IPS-18a (cell line): ENCODE measurements at regions not wholly inside any gene's neighbourhood (a gene's known extent, or its start where the extent isn't known, plus 50 kb on each side); places are given as distances from the start of the nearest gene placed in this dataset.

Experiments
- H3K27ac ChIP-seq: one replicate; pipeline ENCODE4 v1.5.1; 2013; ENCODE audit warnings: low read length
- H3K27me3 ChIP-seq: one replicate; pipeline ENCODE4 v1.6.1; 2013; ENCODE audit warnings: mild to moderate bottlenecking, low read length; ENCODE audit not compliant: control insufficient read depth, insufficient read depth
- H3K36me3 ChIP-seq: one replicate; pipeline ENCODE4 v1.6.1; 2013; ENCODE audit warnings: low read depth, low read length; ENCODE audit not compliant: control insufficient read depth
- H3K4me1 ChIP-seq: one replicate; pipeline ENCODE4 v1.6.1; 2013; ENCODE audit warnings: low read depth, low read length; ENCODE audit not compliant: control insufficient read depth
- H3K4me3 ChIP-seq: one replicate; pipeline ENCODE4 v1.5.1; 2013; ENCODE audit warnings: low read length
- H3K9ac ChIP-seq: one replicate; pipeline ENCODE4 v1.6.1; 2013; ENCODE audit warnings: mild to moderate bottlenecking, low read length, moderate library complexity
- H3K9me3 ChIP-seq: one replicate; pipeline ENCODE4 v1.6.1; 2013; ENCODE audit warnings: low read depth, low read length; ENCODE audit not compliant: control insufficient read depth

GRCh38 chr2:12856934-12857601, 140.3 kb downstream of the TRIB2 start:
- Histone ChIP-seq H3K9ac (no peak overlapping the region), H3K4me3 (no peak overlapping the region), H3K27me3 (no peaks in the 10 kb centered on the region), H3K4me1 (no peaks in the 10 kb centered on the region), H3K9me3 (no peaks in the 10 kb centered on the region), H3K36me3 (no peaks in the 10 kb centered on the region), H3K27ac (no peak overlapping the region)

DNA sequence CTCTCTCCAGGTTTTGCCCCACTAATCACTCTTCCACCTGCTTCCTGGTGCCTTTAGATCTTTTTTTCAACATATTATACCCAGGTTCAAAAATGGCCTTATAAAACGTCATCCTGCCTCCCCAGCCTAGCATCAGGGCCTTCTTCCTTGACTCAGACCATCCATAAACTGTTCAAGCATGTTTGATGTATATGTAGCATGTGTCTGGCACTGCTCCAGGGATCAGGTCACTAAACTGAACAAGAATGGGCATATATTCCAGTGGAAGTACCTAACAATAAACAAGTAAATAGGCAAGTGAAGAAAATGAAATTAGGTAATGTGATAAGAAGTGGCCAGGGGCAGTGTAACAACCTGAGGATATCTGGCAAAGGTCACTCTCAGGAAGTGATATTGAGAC, 141.2 kb downstream of the TRIB2 start:
- H3K27me3 ChIP-seq, result no peaks in the 10 kb centered on the region
- no peak overlapping the region for H3K9ac ChIP-seq
- no peaks in the 10 kb centered on the region for H3K9me3 ChIP-seq
- H3K4me3 ChIP-seq, result no peak overlapping the region
- no peaks in the 10 kb centered on the region for H3K4me1 ChIP-seq
- H3K36me3 ChIP-seq, result no peaks in the 10 kb centered on the region
- no peak overlapping the region for H3K27ac ChIP-seq

- no peak overlapping the region for H3K27ac ChIP-seq
- peaks cover 4% of the 10 kb centered on the region for H3K9me3 ChIP-seq
Measured at GRCh38 chr2:12858786-12859185, 142.1 kb downstream of the TRIB2 start.

GRCh38 chr2:12861344-12861930, 144.7 kb downstream of the TRIB2 start:
- no peaks in the 10 kb centered on the region for H3K36me3 ChIP-seq
- H3K9ac ChIP-seq, result no peak overlapping the region
- no peaks in the 10 kb centered on the region for H3K4me1 ChIP-seq
- no peaks in the 10 kb centered on the region for H3K27me3 ChIP-seq
- peaks cover 9% of the 10 kb centered on the region for H3K9me3 ChIP-seq
- H3K27ac ChIP-seq, result no peak overlapping the region
- no peak overlapping the region for H3K4me3 ChIP-seq

More at GRCh38 chr2:12858786-12859185, 142.1 kb downstream of the TRIB2 start:
- Histone ChIP-seq H3K9ac (no peak overlapping the region), H3K36me3 (no peaks in the 10 kb centered on the region), H3K4me1 (no peaks in the 10 kb centered on the region), H3K27me3 (no peaks in the 10 kb centered on the region), H3K4me3 (no peak overlapping the region)

DNA sequence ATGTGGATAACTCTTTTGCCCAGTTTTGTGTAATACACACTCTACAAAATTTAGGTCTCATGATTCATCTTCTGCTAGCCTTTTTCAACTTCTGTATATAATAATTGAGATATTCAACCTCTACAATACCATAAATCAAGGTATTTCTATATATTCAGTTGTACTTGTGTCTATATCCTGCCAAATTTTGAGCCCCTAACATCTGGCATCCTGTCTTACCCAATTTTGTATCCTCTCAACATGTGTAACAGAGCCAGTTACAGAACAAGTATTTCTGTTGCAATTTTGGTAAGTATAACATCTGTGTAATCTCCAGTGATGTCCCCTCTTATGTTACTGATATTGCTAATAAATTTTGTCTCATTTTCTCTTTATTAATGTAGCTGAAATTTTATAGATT, 145.8 kb downstream of the TRIB2 start:
- Histone ChIP-seq H3K4me1 (no peaks in the 10 kb centered on the region), H3K4me3 (no peak overlapping the region), H3K27ac (no peak overlapping the region), H3K9ac (no peak overlapping the region), H3K9me3 (peaks cover 9% of the 10 kb centered on the region), H3K27me3 (no peaks in the 10 kb centered on the region), H3K36me3 (no peaks in the 10 kb centered on the region)

- H3K9ac ChIP-seq, result no peak overlapping the region
- H3K36me3 ChIP-seq, result no peaks in the 10 kb centered on the region
- no peaks in the 10 kb centered on the region for H3K27me3 ChIP-seq
- H3K27ac ChIP-seq, result no peak overlapping the region
- peaks cover 9% of the 10 kb centered on the region for H3K9me3 ChIP-seq
- no peak overlapping the region for H3K4me3 ChIP-seq
- H3K4me1 ChIP-seq, result no peaks in the 10 kb centered on the region
Measured at GRCh38 chr2:12863937-12864336, 147.2 kb downstream of the TRIB2 start.

- Histone ChIP-seq H3K27me3 (no peaks in the 10 kb centered on the region), H3K4me3 (no peak overlapping the region), H3K27ac (no peak overlapping the region), H3K9me3 (peaks cover 9% of the 10 kb centered on the region), H3K36me3 (no peaks in the 10 kb centered on the region), H3K9ac (no peak overlapping the region), H3K4me1 (no peaks in the 10 kb centered on the region)
Measured at GRCh38 chr2:12867631-12868287, 151.0 kb downstream of the TRIB2 start.

- Histone ChIP-seq H3K4me1 (no peaks in the 10 kb centered on the region), H3K27me3 (no peaks in the 10 kb centered on the region), H3K9ac (no peak overlapping the region), H3K27ac (no peak overlapping the region), H3K36me3 (no peaks in the 10 kb centered on the region), H3K4me3 (no peak overlapping the region), H3K9me3 (no peaks in the 10 kb centered on the region)
Measured at GRCh38 chr2:12870692-12871091, 154.0 kb downstream of the TRIB2 start.

DNA sequence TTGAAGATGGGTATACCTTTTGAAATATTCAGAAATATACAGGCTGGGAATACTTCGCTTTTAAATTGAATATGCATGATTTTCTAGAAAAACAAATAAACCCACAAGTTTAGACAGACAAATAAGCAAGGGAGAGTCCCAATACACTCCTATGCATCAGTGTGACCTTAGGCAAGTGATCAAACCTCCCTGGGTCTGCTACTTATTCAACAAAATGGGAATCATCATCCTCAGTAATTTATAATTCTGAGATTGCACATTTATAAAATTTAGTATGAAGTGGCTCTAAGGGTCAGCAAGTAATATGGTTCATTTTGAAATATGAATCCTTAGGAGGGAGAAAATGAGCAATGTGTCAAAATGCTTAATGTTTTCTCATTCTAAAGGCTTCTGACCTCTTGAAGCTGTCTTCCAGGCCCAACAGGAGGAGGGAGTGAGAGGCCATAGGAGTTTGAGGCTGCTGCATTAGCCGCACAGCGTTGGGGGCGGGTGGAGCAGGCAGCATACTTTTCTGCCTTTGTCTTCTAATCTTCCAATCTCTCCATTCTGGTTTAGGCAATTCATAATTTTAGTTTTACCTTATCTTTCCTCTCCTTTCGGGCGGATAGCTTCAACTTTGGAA, 155.1 kb downstream of the TRIB2 start:
- H3K4me3 ChIP-seq, result no peak overlapping the region
- no peaks in the 10 kb centered on the region for H3K9me3 ChIP-seq
- no peaks in the 10 kb centered on the region for H3K27me3 ChIP-seq
- no peaks in the 10 kb centered on the region for H3K4me1 ChIP-seq
- H3K27ac ChIP-seq, result no peak overlapping the region
- H3K36me3 ChIP-seq, result no peaks in the 10 kb centered on the region
- H3K9ac ChIP-seq, result no peak overlapping the region

- no peaks in the 10 kb centered on the region for H3K9me3 ChIP-seq
- H3K9ac ChIP-seq, result no peak overlapping the region
- H3K4me3 ChIP-seq, result no peak overlapping the region
- no peaks in the 10 kb centered on the region for H3K4me1 ChIP-seq
- H3K27ac ChIP-seq, result no peak overlapping the region
- H3K36me3 ChIP-seq, result no peaks in the 10 kb centered on the region
- no peaks in the 10 kb centered on the region for H3K27me3 ChIP-seq
Measured at GRCh38 chr2:12877761-12878160, 161.0 kb downstream of the TRIB2 start.

- Histone ChIP-seq H3K9me3 (no peaks in the 10 kb centered on the region), H3K4me3 (no peak overlapping the region), H3K9ac (no peak overlapping the region), H3K4me1 (no peaks in the 10 kb centered on the region), H3K27me3 (no peaks in the 10 kb centered on the region), H3K27ac (no peak overlapping the region), H3K36me3 (no peaks in the 10 kb centered on the region)
Measured at GRCh38 chr2:12879649-12880048, 162.9 kb downstream of the TRIB2 start.
